B cell (primary cell): ENCODE measurements at regions not wholly inside any gene's neighbourhood (a gene's known extent, or its start where the extent isn't known, plus 50 kb on each side); places are given as distances from the start of the nearest gene placed in this dataset.

Experiments used
- ATAC-seq: fragments of 200-7000 bp; cut with Tn5 transposase; one replicate; pipeline ENCODE4 v1.10.0; 2021; ENCODE audit warnings: low read depth, mild to moderate bottlenecking, moderate number of reproducible peaks, moderate library complexity
- CTCF ChIA-PET: fragments of 350-600 bp; sonication (Branson Sonifier 250); formaldehyde crosslinking; loops from one replicate; lab custom pipeline; 2021; ENCODE audit warnings: antibody characterized with exemption, inconsistent platforms; lab: Charles Lee
- POLR2A ChIA-PET: fragments of 350-600 bp; sonication (Branson Sonifier 250); formaldehyde crosslinking; loops from one replicate; lab custom pipeline; 2021; ENCODE audit warnings: antibody characterized with exemption; lab: Charles Lee
- DNase-seq: peaks from one replicate; pipeline ENCODE4 v3.0.0; 2013
- H2AFZ ChIP-seq: 2 replicates; pipeline ENCODE4 v1.6.1; 2012; ENCODE audit warnings: mild to moderate bottlenecking, low read depth, low read length; ENCODE audit not compliant: insufficient read depth, poor library complexity, severe bottlenecking
- H3K27ac ChIP-seq, 2 donors: 1 replicate in 1 of 2; 2 replicates in 1 of 2; pipeline ENCODE4 v1.5.1; 2012 to 2013; ENCODE audit warnings: low read length in 2 of 2, mild to moderate bottlenecking in 2 of 2, moderate library complexity in 1 of 2
- H3K27me3 ChIP-seq, 4 experiments: fragments of 200-600 bp in 1 of 4; sonication (generic) in 1 of 4; replicated peaks in 1 of 4; 1 replicate in 2 of 4; 2 replicates in 2 of 4; pipeline versions ENCODE4 v1.6.1 to v1.7.0; 2013 to 2016; ENCODE audit warnings: low read length in 3 of 4, mild to moderate bottlenecking in 2 of 4, mixed read lengths in 1 of 4, moderate library complexity in 1 of 4; ENCODE audit not compliant: insufficient read depth in 4 of 4, control insufficient read depth in 3 of 4; ENCODE audit errors: control extremely low read depth in 1 of 4
- H3K36me3 ChIP-seq, 2 experiments: replicated peaks in 1 of 2; 1 replicate in 1 of 2; 2 replicates in 1 of 2; pipeline versions ENCODE4 v1.6.1 to v1.7.1; 2013; ENCODE audit warnings: low read length in 1 of 2; ENCODE audit not compliant: insufficient read depth in 2 of 2, control insufficient read depth in 1 of 2; ENCODE audit errors: control extremely low read depth in 1 of 2, extremely low read depth in 1 of 2
- H3K4me1 ChIP-seq, 2 donors: fragments of 200-600 bp in 1 of 2; sonication (generic) in 1 of 2; 1 replicate in 1 of 2; 2 replicates in 1 of 2; pipeline versions ENCODE4 v1.5.1 to v1.6.1; 2013 to 2017; ENCODE audit warnings: low read length in 2 of 2; ENCODE audit not compliant: control insufficient read depth in 2 of 2, insufficient read depth in 2 of 2
- H3K4me2 ChIP-seq: replicated peaks from 2 replicates; pipeline ENCODE3; 2012; ENCODE audit warnings: mild to moderate bottlenecking, low read depth, low read length; ENCODE audit not compliant: poor library complexity, severe bottlenecking
- H3K4me3 ChIP-seq, 5 experiments: fragments of 200-600 bp in 1 of 5; sonication (generic) in 1 of 5; 1 replicate in 3 of 5; 2 replicates in 2 of 5; pipeline versions ENCODE4 v1.5.1 to v1.7.0; 2011 to 2016; ENCODE audit warnings: low read length in 4 of 5, mild to moderate bottlenecking in 4 of 5, low read depth in 2 of 5, control low read depth in 1 of 5, moderate library complexity in 1 of 5; ENCODE audit not compliant: insufficient read depth in 1 of 5; ENCODE audit errors: control extremely low read depth in 1 of 5, extremely low read depth in 1 of 5
- H3K79me2 ChIP-seq: fragments of 200-600 bp; sonication (generic); one replicate; pipeline ENCODE4 v1.6.0; 2016; ENCODE audit warnings: low read length; ENCODE audit not compliant: control insufficient read depth, insufficient read depth
- H3K9ac ChIP-seq: fragments of 200-600 bp; sonication (generic); 2 replicates; pipeline ENCODE4 v1.6.1; 2017; ENCODE audit warnings: mild to moderate bottlenecking, low read length, moderate library complexity
- H3K9me3 ChIP-seq, 3 donors: one replicate each; pipeline versions ENCODE4 v1.6.1 to v1.7.1; 2013; ENCODE audit warnings: low read length in 2 of 3; ENCODE audit not compliant: control insufficient read depth in 2 of 3, insufficient read depth in 1 of 3; ENCODE audit errors: control extremely low read depth in 1 of 3
- H4K20me1 ChIP-seq: 2 replicates; pipeline ENCODE4 v1.6.0; 2012; ENCODE audit warnings: mild to moderate bottlenecking, low read length; ENCODE audit not compliant: insufficient read depth, control insufficient read depth, poor library complexity, severe bottlenecking
- H3K27ac Mint-ChIP-seq: one replicate; pipeline ENCODE4 v1.8.0; 2021; ENCODE audit warnings: mixed read lengths
- H3K27me3 Mint-ChIP-seq: one replicate; pipeline ENCODE4 v1.8.0; 2021; ENCODE audit warnings: mixed read lengths
- H3K4me1 Mint-ChIP-seq: one replicate; pipeline ENCODE4 v1.8.0; 2021; ENCODE audit warnings: mixed read lengths
- H3K4me3 Mint-ChIP-seq: one replicate; pipeline ENCODE4 v1.8.0; 2021; ENCODE audit warnings: mixed read lengths
- H3K9me3 Mint-ChIP-seq: one replicate; pipeline ENCODE4 v1.8.0; 2022; ENCODE audit warnings: mixed read lengths; ENCODE audit not compliant: insufficient read depth
- CTCF ChIP-seq: fragments of 200-600 bp; IDR thresholded peaks from one replicate; pipeline ENCODE4 v1.8.0; 2022; ENCODE audit warnings: antibody characterized with exemption, mild to moderate bottlenecking
- EZH2 ChIP-seq: IDR thresholded peaks from 2 replicates; pipeline ENCODE4 v1.6.1; 2012; ENCODE audit warnings: borderline replicate concordance, low read depth, mild to moderate bottlenecking, moderate library complexity, low read length; ENCODE audit not compliant: insufficient read depth, poor library complexity, severe bottlenecking
- WGBS: methylation state at CpG from one replicate; pipeline ENCODE4 v1.1.5; 2013; ENCODE audit warnings: missing lambda C conversion rate; ENCODE audit not compliant: insufficient coverage; 5-methylcytosine and 5-hydroxymethylcytosine counted together
- intact Hi-C: fragments of 100-400 bp; cut with micrococcal nuclease; formaldehyde crosslinking; loops from one replicate; pipeline ENCODE4 v1.10.0; 2022

DNA sequence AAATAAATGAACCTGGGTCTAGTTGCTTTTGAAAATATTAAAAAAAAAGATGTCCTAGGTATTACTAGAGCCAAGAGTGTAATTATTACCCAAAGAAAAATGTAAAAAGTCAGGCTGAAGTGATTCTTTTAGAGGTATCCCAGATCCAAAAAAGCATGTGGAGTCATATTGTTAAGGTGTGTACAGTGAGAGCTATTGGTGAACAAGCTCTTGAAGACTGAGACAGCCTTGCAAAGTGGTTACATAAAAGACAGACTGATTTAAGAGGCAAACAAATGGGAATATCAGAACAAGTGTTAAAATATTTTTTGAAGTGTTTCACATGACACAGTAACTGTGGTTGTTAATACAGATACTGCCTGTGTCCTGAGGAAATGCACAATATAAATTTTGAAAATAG lies 624.5 kb downstream of the PLOD2 start:
- H2AFZ ChIP-seq, result no peak overlapping the region
- H3K27ac ChIP-seq, result no peak overlapping the region
- Mint-ChIP-seq H3K4me1 (no peaks in the 10 kb centered on the region), H3K4me3 (no peak overlapping the region), H3K9me3 (peaks cover 7% of the 10 kb centered on the region), H3K27ac (no peak overlapping the region), H3K27me3 (no peaks in the 10 kb centered on the region)
- H3K36me3 ChIP-seq, result no peaks in the 10 kb centered on the region
- no peaks in the 10 kb centered on the region for H3K9me3 ChIP-seq
- no peak overlapping the region for H3K4me2 ChIP-seq
- intact Hi-C loops, result no loop called here
- ATAC-seq (no peak), DNase-seq (no peak)
- no peaks in the 10 kb centered on the region for H4K20me1 ChIP-seq
- TF ChIP-seq CTCF (no peak), EZH2 (no peak)
- ChIA-PET POLR2A (no interaction called here), CTCF (no interaction called here)
- no peaks in the 10 kb centered on the region for H3K79me2 ChIP-seq
- H3K27me3 ChIP-seq, result no peaks in the 10 kb centered on the region
- H3K4me3 ChIP-seq, result no peak overlapping the region
- no peak overlapping the region for H3K9ac ChIP-seq
- no peaks in the 10 kb centered on the region for H3K4me1 ChIP-seq

DNA sequence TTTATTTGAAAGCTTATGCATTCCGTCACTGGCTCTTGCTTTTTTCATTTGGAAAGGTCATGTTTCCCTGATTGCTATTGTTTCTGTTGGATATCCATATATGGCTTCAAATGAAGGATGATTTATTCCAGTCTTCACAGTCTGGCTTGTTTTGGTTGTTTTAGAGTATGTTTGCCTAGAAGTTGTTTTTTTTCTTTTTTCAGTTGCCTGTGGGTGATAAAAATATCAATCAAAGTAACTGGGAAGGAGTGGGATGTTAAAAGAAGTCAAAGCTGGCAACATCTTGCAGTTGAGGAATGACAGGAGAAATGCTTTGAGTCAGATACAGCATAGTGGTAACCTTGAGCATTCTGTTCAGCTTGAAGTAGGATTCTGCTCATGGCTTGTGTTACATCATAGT lies 610.5 kb downstream of the PLOD2 start:
- TF ChIP-seq CTCF (no peak), EZH2 (no peak)
- WGBS, result no CpG with 5 or more reads among the region's 1 CpG

More for the DNA sequence above, 610.5 kb downstream of the PLOD2 start:
- no peaks in the 10 kb centered on the region for H3K27me3 Mint-ChIP-seq
- no peak overlapping the region for H3K4me3 Mint-ChIP-seq
- POLR2A ChIA-PET, result no interaction called here
- H4K20me1 ChIP-seq, result no peaks in the 10 kb centered on the region
- no peak overlapping the region for H3K27ac ChIP-seq
- H3K4me1 ChIP-seq, result no peaks in the 10 kb centered on the region
- ATAC-seq, result no peak
- no peak overlapping the region for H3K4me3 ChIP-seq
- H3K9me3 ChIP-seq, result no peaks in the 10 kb centered on the region
- intact Hi-C loops, result no loop called here
- CTCF ChIA-PET, result interaction anchor here (0.6 kb wide), 1 partner anchor 34 kb away, joined by 5 read pairs; no protein-coding TSS in a partner anchor
- H3K79me2 ChIP-seq, result no peaks in the 10 kb centered on the region
- H3K36me3 ChIP-seq, result no peaks in the 10 kb centered on the region
- DNase-seq, result no peak
- H3K4me2 ChIP-seq, result no peak overlapping the region
- no peak overlapping the region for H3K9ac ChIP-seq
- H3K4me1 Mint-ChIP-seq, result no peaks in the 10 kb centered on the region
- peaks cover 5% of the 10 kb centered on the region for H3K9me3 Mint-ChIP-seq
- no peak overlapping the region for H2AFZ ChIP-seq
- H3K27ac Mint-ChIP-seq, result no peak overlapping the region
- H3K27me3 ChIP-seq, result no peaks in the 10 kb centered on the region
